Upper lobe of left lung (tissue), 6 donors: ENCODE measurements at regions not wholly inside any gene's neighbourhood (a gene's known extent, or its start where the extent isn't known, plus 50 kb on each side); places are given as distances from the start of the nearest gene placed in this dataset.

Experiments
- ATAC-seq, 2 donors: fragments of 200-7000 bp; cut with Tn5 transposase; one replicate each; pipeline ENCODE4 v1.9.1; 2022; ENCODE audit warnings: mild to moderate bottlenecking in 2 of 2, moderate library complexity in 2 of 2; ENCODE audit not compliant: low FRiP score in 2 of 2
- DNase-seq, 2 donors: peaks; one replicate each; pipeline ENCODE4 v3.0.0-alpha.2; 2019 to 2020
- H3K27ac ChIP-seq, 4 donors: fragments of 200-600 bp; sonication (generic); one replicate each; pipeline ENCODE4 v1.5.1; 2016 to 2019
- H3K27me3 ChIP-seq, 4 donors: fragments of 200-600 bp; sonication (generic); one replicate each; pipeline ENCODE4 v1.5.1; 2017 to 2019
- H3K36me3 ChIP-seq, 4 donors: fragments of 200-600 bp; sonication (generic); one replicate each; pipeline ENCODE4 v1.5.1; 2016 to 2019
- H3K4me1 ChIP-seq, 4 donors: fragments of 200-600 bp; sonication (generic); one replicate each; pipeline ENCODE4 v1.5.1; 2018 to 2019
- H3K4me3 ChIP-seq, 4 donors: fragments of 200-600 bp; sonication (generic); one replicate each; pipeline ENCODE4 v1.5.1; 2017 to 2019; ENCODE audit warnings: mild to moderate bottlenecking in 2 of 4, moderate library complexity in 1 of 4
- H3K9me3 ChIP-seq, 4 donors: fragments of 200-600 bp; sonication (generic); one replicate each; pipeline ENCODE4 v1.5.1; 2018 to 2019
- CTCF ChIP-seq, 6 experiments: fragments of 450-650 bp in 4 of 6; fragments of 200-600 bp in 2 of 6; sonication (generic) in 2 of 6; IDR thresholded peaks; one replicate each; pipeline ENCODE4 v1.5.1; 2016 to 2019; ENCODE audit warnings: antibody characterized with exemption in 6 of 6
- EP300 ChIP-seq, 4 donors: sonication (generic); formaldehyde crosslinking; IDR thresholded peaks; one replicate each; pipeline ENCODE4 v1.5.1; 2017; ENCODE audit warnings: antibody characterized with exemption in 4 of 4, control low read depth in 2 of 4
- POLR2A ChIP-seq, 4 donors: fragments of 450-650 bp; IDR thresholded peaks; one replicate each; pipeline ENCODE4 v1.5.1; 2016 to 2017; ENCODE audit warnings: antibody characterized with exemption in 4 of 4, mild to moderate bottlenecking in 2 of 4
- POLR2AphosphoS5 ChIP-seq, 2 donors: sonication (generic); formaldehyde crosslinking; IDR thresholded peaks; one replicate each; pipeline ENCODE4 v1.5.1; 2017; ENCODE audit warnings: antibody characterized with exemption in 2 of 2
- WGBS, 2 donors: methylation state at CpG; one replicate each; pipeline ENCODE4 v1.1.5; 2017 to 2018; 5-methylcytosine and 5-hydroxymethylcytosine counted together
- donor health status: DM: no; HTN: no; CAD: no; lungs with moderate emphysema.
- donor health status: DM: no; HTN: yes; CAD: no; lungs with severe emphysema.

GRCh38 chr10:25852364-25852941, 81.6 kb upstream of the MYO3A start:
- DNase-seq (no peak), ATAC-seq (no peak)
- WGBS, 2 donors, result 81 to 86% methylated on average over 8 of the region's 8 CpGs
- Histone ChIP-seq H3K36me3 (no peaks in the 10 kb centered on the region), H3K4me3 (no peak overlapping the region), H3K4me1 (no peaks in the 10 kb centered on the region), H3K27me3 (no peaks in the 10 kb centered on the region), H3K27ac (no peak overlapping the region), H3K9me3 (no peaks in the 10 kb centered on the region)
- TF ChIP-seq EP300 (IDR thresholded peaks at IDR 0.05), result no peak
- no peak for TF ChIP-seq CTCF (IDR thresholded peaks at IDR 0.05)
- TF ChIP-seq POLR2A (IDR thresholded peaks at IDR 0.05), result no peak
- TF ChIP-seq POLR2AphosphoS5 (IDR thresholded peaks at IDR 0.05), result no peak

GRCh38 chr10:25858076-25858475, 76.0 kb upstream of the MYO3A start:
- Histone ChIP-seq H3K27ac (no peak overlapping the region), H3K4me3 (no peak overlapping the region), H3K27me3 (no peaks in the 10 kb centered on the region), H3K4me1 (no peaks in the 10 kb centered on the region), H3K36me3 (no peaks in the 10 kb centered on the region), H3K9me3 (no peaks in the 10 kb centered on the region)
- DNase-seq, result no peak
- no peak for ATAC-seq
- TF ChIP-seq POLR2AphosphoS5 (IDR thresholded peaks at IDR 0.05), result no peak
- TF ChIP-seq CTCF (IDR thresholded peaks at IDR 0.05), result no peak
- no peak for TF ChIP-seq POLR2A (IDR thresholded peaks at IDR 0.05)
- TF ChIP-seq EP300 (IDR thresholded peaks at IDR 0.05), result no peak
- WGBS, 2 donors, result 71 to 77% methylated on average over 3 of the region's 3 CpGs

GRCh38 chr10:25865267-25865666, 68.8 kb upstream of the MYO3A start:
- Histone ChIP-seq H3K9me3 (peaks cover 0 to 7% (median 0%) of the 10 kb centered on the region in 4 donors), H3K27me3 (no peaks in the 10 kb centered on the region), H3K36me3 (no peaks in the 10 kb centered on the region), H3K4me1 (no peaks in the 10 kb centered on the region), H3K4me3 (no peak overlapping the region), H3K27ac (no peak overlapping the region)
- no peak for TF ChIP-seq POLR2AphosphoS5 (IDR thresholded peaks at IDR 0.05)
- TF ChIP-seq CTCF (IDR thresholded peaks at IDR 0.05), result no peak
- no peak for TF ChIP-seq POLR2A (IDR thresholded peaks at IDR 0.05)
- no peak for TF ChIP-seq EP300 (IDR thresholded peaks at IDR 0.05)
- ATAC-seq (no peak), DNase-seq (no peak)

- WGBS, 2 donors, result 70 to 71% methylated on average over 3 of the region's 3 CpGs
Observed at GRCh38 chr10:25867321-25867720, 66.7 kb upstream of the MYO3A start.

More at GRCh38 chr10:25867321-25867720, 66.7 kb upstream of the MYO3A start:
- Histone ChIP-seq H3K27me3 (no peaks in the 10 kb centered on the region), H3K27ac (no peak overlapping the region), H3K4me1 (no peaks in the 10 kb centered on the region), H3K4me3 (no peak overlapping the region), H3K9me3 (peaks cover 0 to 7% (median 0%) of the 10 kb centered on the region in 4 donors), H3K36me3 (no peaks in the 10 kb centered on the region)
- ATAC-seq (no peak), DNase-seq (no peak)
- TF ChIP-seq POLR2AphosphoS5 (IDR thresholded peaks at IDR 0.05) (no peak), POLR2A (IDR thresholded peaks at IDR 0.05) (no peak), CTCF (IDR thresholded peaks at IDR 0.05) (no peak), EP300 (IDR thresholded peaks at IDR 0.05) (no peak)
